PFSK-1 (cell line): ENCODE measurements at regions not wholly inside any gene's neighbourhood (a gene's known extent, or its start where the extent isn't known, plus 50 kb on each side); places are given as distances from the start of the nearest gene placed in this dataset.

Source experiments
- FOXP2 ChIP-seq: optimal IDR thresholded peaks from 2 replicates; pipeline ENCODE3; 2011; ENCODE audit warnings: borderline replicate concordance, control low read depth, inconsistent platforms; ENCODE audit not compliant: insufficient read depth; ENCODE audit errors: extremely low read length, extremely low read depth
- POLR2AphosphoS5 ChIP-seq: IDR thresholded peaks from 2 replicates; pipeline ENCODE4 v1.6.1; 2012; ENCODE audit warnings: low read depth, mild to moderate bottlenecking, control low read depth, low read length, moderate library complexity
- SIN3A ChIP-seq: IDR thresholded peaks from 2 replicates; pipeline ENCODE4 v1.6.1; 2012; ENCODE audit warnings: mild to moderate bottlenecking, low read length, moderate library complexity, borderline replicate concordance; ENCODE audit not compliant: insufficient read depth
- TAF1 ChIP-seq: IDR thresholded peaks from 2 replicates; pipeline ENCODE4 v1.6.1; 2012; ENCODE audit warnings: low read length, control low read depth, borderline replicate concordance; ENCODE audit not compliant: insufficient read depth
- TF ChIP-seq, protein P1 (sequence below), 2 experiments: IDR thresholded peaks; 2 replicates each; pipeline versions ENCODE4 v1.6.1 to v1.8.0; 2011 to 2012; ENCODE audit warnings: low read depth in 2 of 2, low read length in 2 of 2, control low read depth in 1 of 2, inconsistent platforms in 1 of 2, mild to moderate bottlenecking in 1 of 2, moderate library complexity in 1 of 2; ENCODE audit not compliant: insufficient read depth in 1 of 2

DNA sequence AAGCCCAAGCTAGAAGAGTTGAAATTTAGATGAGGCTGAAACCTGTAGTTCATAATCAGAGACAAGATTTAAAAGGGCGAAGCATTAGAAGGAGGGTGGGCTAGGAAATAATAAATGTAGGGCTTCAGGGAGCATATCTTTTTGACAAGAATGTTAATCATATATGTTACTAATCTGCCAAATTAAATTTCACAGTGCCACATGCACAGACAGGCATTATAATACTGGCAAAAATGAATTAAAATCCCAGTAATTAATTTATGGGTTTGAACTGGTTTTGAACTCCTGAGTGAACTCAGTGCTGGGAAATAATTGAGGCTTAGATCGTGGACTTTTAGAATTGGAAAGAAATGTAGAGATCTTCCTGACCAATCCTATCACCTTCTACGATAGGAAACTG, 383.5 kb upstream of the IL12A start:
- TF ChIP-seq TAF1: no peak
- TF ChIP-seq POLR2AphosphoS5: no peak
- TF ChIP-seq FOXP2: no peak
- TF ChIP-seq, protein P1, sequence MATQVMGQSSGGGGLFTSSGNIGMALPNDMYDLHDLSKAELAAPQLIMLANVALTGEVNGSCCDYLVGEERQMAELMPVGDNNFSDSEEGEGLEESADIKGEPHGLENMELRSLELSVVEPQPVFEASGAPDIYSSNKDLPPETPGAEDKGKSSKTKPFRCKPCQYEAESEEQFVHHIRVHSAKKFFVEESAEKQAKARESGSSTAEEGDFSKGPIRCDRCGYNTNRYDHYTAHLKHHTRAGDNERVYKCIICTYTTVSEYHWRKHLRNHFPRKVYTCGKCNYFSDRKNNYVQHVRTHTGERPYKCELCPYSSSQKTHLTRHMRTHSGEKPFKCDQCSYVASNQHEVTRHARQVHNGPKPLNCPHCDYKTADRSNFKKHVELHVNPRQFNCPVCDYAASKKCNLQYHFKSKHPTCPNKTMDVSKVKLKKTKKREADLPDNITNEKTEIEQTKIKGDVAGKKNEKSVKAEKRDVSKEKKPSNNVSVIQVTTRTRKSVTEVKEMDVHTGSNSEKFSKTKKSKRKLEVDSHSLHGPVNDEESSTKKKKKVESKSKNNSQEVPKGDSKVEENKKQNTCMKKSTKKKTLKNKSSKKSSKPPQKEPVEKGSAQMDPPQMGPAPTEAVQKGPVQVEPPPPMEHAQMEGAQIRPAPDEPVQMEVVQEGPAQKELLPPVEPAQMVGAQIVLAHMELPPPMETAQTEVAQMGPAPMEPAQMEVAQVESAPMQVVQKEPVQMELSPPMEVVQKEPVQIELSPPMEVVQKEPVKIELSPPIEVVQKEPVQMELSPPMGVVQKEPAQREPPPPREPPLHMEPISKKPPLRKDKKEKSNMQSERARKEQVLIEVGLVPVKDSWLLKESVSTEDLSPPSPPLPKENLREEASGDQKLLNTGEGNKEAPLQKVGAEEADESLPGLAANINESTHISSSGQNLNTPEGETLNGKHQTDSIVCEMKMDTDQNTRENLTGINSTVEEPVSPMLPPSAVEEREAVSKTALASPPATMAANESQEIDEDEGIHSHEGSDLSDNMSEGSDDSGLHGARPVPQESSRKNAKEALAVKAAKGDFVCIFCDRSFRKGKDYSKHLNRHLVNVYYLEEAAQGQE (IDR thresholded peaks at IDR 0.05; ENCODE audit: insufficient read depth in 1 of 2, low read depth in 2 of 2, low read length in 2 of 2): no peak
- TF ChIP-seq SIN3A: no peak

DNA sequence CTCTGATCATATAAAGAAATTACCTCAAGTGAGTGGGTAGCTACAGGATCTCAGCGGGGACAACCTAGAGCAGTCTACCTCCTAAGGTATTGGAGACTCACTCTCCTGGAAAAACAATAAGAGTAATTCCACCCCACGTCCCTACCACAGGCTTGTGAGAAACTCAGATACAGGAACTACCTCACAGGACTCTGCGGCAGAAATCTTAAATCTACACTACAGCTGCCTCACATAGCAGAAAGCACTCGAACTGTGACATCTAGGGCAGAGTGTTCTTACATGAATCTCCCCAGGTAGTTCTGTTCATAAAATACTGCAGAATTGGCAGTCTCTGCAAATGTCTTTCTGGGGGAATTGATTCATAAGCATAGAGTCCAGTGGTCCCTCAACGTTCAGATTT, 382.9 kb upstream of the IL12A start:
- TF ChIP-seq POLR2AphosphoS5 (no peak), SIN3A (no peak), TAF1 (no peak), FOXP2 (no peak)
- TF ChIP-seq, protein P1 (IDR thresholded peaks at IDR 0.05; ENCODE audit: insufficient read depth in 1 of 2, low read depth in 2 of 2, low read length in 2 of 2): no peak

DNA sequence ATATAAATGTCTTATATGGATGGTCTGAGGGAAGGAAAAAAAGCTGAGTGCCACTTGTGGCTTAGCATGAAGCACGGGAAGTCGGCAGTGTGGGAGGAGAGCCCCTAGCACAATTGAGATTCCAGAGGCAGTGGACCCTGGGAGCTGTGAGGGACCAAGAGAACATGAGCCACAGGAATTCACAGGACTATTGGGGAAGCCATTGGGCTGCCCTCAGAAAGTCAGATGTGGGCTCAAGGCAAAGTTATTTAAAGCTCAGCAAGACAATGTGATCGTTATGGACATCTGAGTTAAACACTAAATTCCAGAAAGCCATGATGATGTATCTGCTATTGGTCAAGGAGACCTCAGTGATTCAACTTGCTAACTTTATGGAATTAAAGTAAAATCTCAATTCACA, 380.8 kb upstream of the IL12A start:
- TF ChIP-seq FOXP2: no peak
- no peak for TF ChIP-seq POLR2AphosphoS5
- no peak for TF ChIP-seq TAF1
- TF ChIP-seq, protein P1 (IDR thresholded peaks at IDR 0.05; ENCODE audit: insufficient read depth in 1 of 2, low read depth in 2 of 2, low read length in 2 of 2): no peak
- no peak for TF ChIP-seq SIN3A

DNA sequence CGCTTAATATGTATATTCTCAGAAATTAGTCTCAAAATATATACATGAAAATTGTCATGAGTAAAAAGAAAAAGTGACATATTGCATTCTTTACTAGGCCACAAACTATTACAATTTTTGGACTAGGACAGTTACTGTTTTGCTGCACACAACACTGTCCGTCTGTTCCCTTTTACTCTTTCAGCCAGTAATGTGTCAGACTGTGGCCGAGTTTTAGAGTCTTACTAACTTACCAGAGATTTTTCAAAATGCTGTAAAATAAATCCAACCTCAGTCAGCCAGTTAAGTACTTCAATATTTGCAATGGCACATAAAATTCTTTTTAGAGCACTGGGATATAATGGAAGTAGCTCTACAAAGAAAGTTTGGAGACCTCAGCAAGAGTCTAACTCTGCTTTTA, 380.3 kb upstream of the IL12A start:
- no peak for TF ChIP-seq SIN3A
- TF ChIP-seq TAF1: no peak
- no peak for TF ChIP-seq FOXP2
- TF ChIP-seq POLR2AphosphoS5: no peak
- TF ChIP-seq, protein P1 (IDR thresholded peaks at IDR 0.05; ENCODE audit: insufficient read depth in 1 of 2, low read depth in 2 of 2, low read length in 2 of 2): no peak

DNA sequence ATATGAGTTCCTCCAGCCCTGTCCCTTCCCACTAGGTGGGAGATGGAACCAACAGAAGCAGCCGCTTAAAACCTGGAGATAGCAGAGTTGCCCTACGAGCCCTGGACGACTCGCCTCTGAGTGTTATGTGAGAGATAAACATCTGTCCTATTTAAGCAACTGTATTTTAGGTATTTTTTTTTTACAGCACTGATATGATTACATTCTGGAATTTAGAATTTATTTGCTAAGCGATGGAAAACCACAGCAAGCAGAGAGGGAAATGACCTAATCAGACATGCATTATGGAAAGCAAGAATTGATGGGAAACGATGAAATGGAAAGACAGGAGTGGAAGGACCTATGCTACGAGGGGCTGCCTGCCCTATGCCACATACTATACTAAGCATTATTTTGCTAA, 379.0 kb upstream of the IL12A start:
- TF ChIP-seq TAF1 (no peak), SIN3A (no peak), POLR2AphosphoS5 (no peak), FOXP2 (no peak)
- TF ChIP-seq, protein P1 (IDR thresholded peaks at IDR 0.05; ENCODE audit: insufficient read depth in 1 of 2, low read depth in 2 of 2, low read length in 2 of 2): no peak
